ENCODE measurements at regions not wholly inside any gene's neighbourhood (a gene's known extent, or its start where the extent isn't known, plus 50 kb on each side); places are given as distances from the start of the nearest gene placed in this dataset.

- Mint-ChIP-seq H3K27ac (peak overlapping the region; percentile 88), H3K4me3 (peak overlapping the region in 1 of 2 donors; percentile 23), H3K27me3 (ENCODE audit: low read depth) (peaks cover 5% of the 10 kb centered on the region), H3K36me3 (ENCODE audit: insufficient read depth in 2 of 2) (peaks cover 2 to 6% of the 10 kb centered on the region in 2 donors), H3K9me3 (peaks cover 1 to 4% of the 10 kb centered on the region in 2 donors), H3K4me1 (ENCODE audit: low read depth) (peaks cover 38% of the 10 kb centered on the region)
- ATAC-seq (replicated peaks in 1 of 2) (peak; percentile 79 to 83), DNase-seq (no peak)
These were observed 106.8 kb downstream of the FOXB1 start for GRCh38 chr15:60110909-60111308.

GRCh38 chr15:60115579-60116380 lies 111.7 kb downstream of the FOXB1 start:
- Mint-ChIP-seq H3K9me3 (no peaks in the 10 kb centered on the region), H3K27me3 (ENCODE audit: low read depth) (peaks cover 13% of the 10 kb centered on the region), H3K4me1 (ENCODE audit: low read depth) (peaks cover 64% of the 10 kb centered on the region), H3K4me3 (peak overlapping the region; percentile 14 to 59), H3K36me3 (ENCODE audit: insufficient read depth in 2 of 2) (no peaks in the 10 kb centered on the region), H3K27ac (peak overlapping the region; percentile 81)
- ATAC-seq (replicated peaks in 1 of 2), result peak; percentile 53 to 65
- no peak for DNase-seq

- DNase-seq (no peak), ATAC-seq (replicated peaks in 1 of 2) (no peak)
- Mint-ChIP-seq H3K27ac (peak overlapping the region; percentile 81), H3K4me1 (ENCODE audit: low read depth) (peaks cover 64% of the 10 kb centered on the region), H3K27me3 (ENCODE audit: low read depth) (peaks cover 13% of the 10 kb centered on the region), H3K36me3 (ENCODE audit: insufficient read depth in 2 of 2) (no peaks in the 10 kb centered on the region), H3K9me3 (no peaks in the 10 kb centered on the region), H3K4me3 (peak overlapping the region in 1 of 2 donors; percentile 59)
These were observed 112.5 kb downstream of the FOXB1 start for GRCh38 chr15:60116456-60117089.

GRCh38 chr15:60118146-60118545 lies 114.0 kb downstream of the FOXB1 start:
- DNase-seq (no peak), ATAC-seq (replicated peaks in 1 of 2) (no peak)
- Mint-ChIP-seq H3K27me3 (ENCODE audit: low read depth) (peaks cover 17% of the 10 kb centered on the region), H3K4me1 (ENCODE audit: low read depth) (peaks cover 78% of the 10 kb centered on the region), H3K36me3 (ENCODE audit: insufficient read depth in 2 of 2) (no peaks in the 10 kb centered on the region), H3K27ac (no peak overlapping the region), H3K4me3 (no peak overlapping the region), H3K9me3 (no peaks in the 10 kb centered on the region)

- Mint-ChIP-seq H3K4me1 (ENCODE audit: low read depth) (peaks cover 78% of the 10 kb centered on the region), H3K36me3 (ENCODE audit: insufficient read depth in 2 of 2) (no peaks in the 10 kb centered on the region), H3K27me3 (ENCODE audit: low read depth) (peaks cover 17% of the 10 kb centered on the region), H3K4me3 (no peak overlapping the region), H3K27ac (no peak overlapping the region), H3K9me3 (no peaks in the 10 kb centered on the region)
- DNase-seq (no peak), ATAC-seq (replicated peaks in 1 of 2) (no peak)
These were observed 114.5 kb downstream of the FOXB1 start for GRCh38 chr15:60118626-60119025.

- Mint-ChIP-seq H3K36me3 (ENCODE audit: insufficient read depth in 2 of 2) (no peaks in the 10 kb centered on the region), H3K4me1 (ENCODE audit: low read depth) (peaks cover 80% of the 10 kb centered on the region)
These were observed 115.0 kb downstream of the FOXB1 start for GRCh38 chr15:60119101-60119500.

GRCh38 chr15:60120100-60120499 lies 116.0 kb downstream of the FOXB1 start:
- no peak for DNase-seq
- Mint-ChIP-seq H3K4me3 (no peak overlapping the region), H3K27ac (no peak overlapping the region), H3K4me1 (ENCODE audit: low read depth) (peaks cover 80% of the 10 kb centered on the region), H3K27me3 (ENCODE audit: low read depth) (peaks cover 17% of the 10 kb centered on the region), H3K9me3 (no peaks in the 10 kb centered on the region), H3K36me3 (ENCODE audit: insufficient read depth in 2 of 2) (no peaks in the 10 kb centered on the region)
- ATAC-seq (replicated peaks in 1 of 2), result no peak

More at GRCh38 chr15:60119101-60119500, 115.0 kb downstream of the FOXB1 start:
- ATAC-seq (replicated peaks in 1 of 2), result no peak
- DNase-seq, result no peak
- Mint-ChIP-seq H3K27ac (no peak overlapping the region), H3K4me3 (no peak overlapping the region), H3K27me3 (ENCODE audit: low read depth) (peaks cover 17% of the 10 kb centered on the region), H3K9me3 (no peaks in the 10 kb centered on the region)

GRCh38 chr15:60121845-60122244 lies 117.7 kb downstream of the FOXB1 start:
- Mint-ChIP-seq H3K9me3 (no peaks in the 10 kb centered on the region), H3K36me3 (ENCODE audit: insufficient read depth in 2 of 2) (no peaks in the 10 kb centered on the region), H3K27ac (peak overlapping the region; percentile 18), H3K27me3 (ENCODE audit: low read depth) (peaks cover 9% of the 10 kb centered on the region), H3K4me1 (ENCODE audit: low read depth) (peaks cover 80% of the 10 kb centered on the region), H3K4me3 (peak overlapping the region; percentile 58 to 69)
- ATAC-seq (replicated peaks in 1 of 2), result peak; percentile 92 to 95
- peak; percentile 74 to 76 for DNase-seq

- no peak for ATAC-seq (replicated peaks in 1 of 2)
- Mint-ChIP-seq H3K9me3 (no peaks in the 10 kb centered on the region), H3K27me3 (ENCODE audit: low read depth) (peaks cover 9% of the 10 kb centered on the region)
These were observed 118.6 kb downstream of the FOXB1 start for GRCh38 chr15:60122691-60123090.

GRCh38 chr15:60124460-60125070 lies 120.5 kb downstream of the FOXB1 start:
- H3K27me3 Mint-ChIP-seq (ENCODE audit: low read depth), result peaks cover 9% of the 10 kb centered on the region
- no peaks in the 10 kb centered on the region for H3K9me3 Mint-ChIP-seq
- peak overlapping the region in 1 of 2 donors; percentile 67 for H3K4me3 Mint-ChIP-seq
- no peaks in the 10 kb centered on the region for H3K36me3 Mint-ChIP-seq (ENCODE audit: insufficient read depth in 2 of 2)
- peaks cover 88% of the 10 kb centered on the region for H3K4me1 Mint-ChIP-seq (ENCODE audit: low read depth)
- no peak for DNase-seq
- peak overlapping the region; percentile 79 for H3K27ac Mint-ChIP-seq
- ATAC-seq (replicated peaks in 1 of 2), result peak in 1 of 2 donors; percentile 27

More at GRCh38 chr15:60122691-60123090, 118.6 kb downstream of the FOXB1 start:
- Mint-ChIP-seq H3K36me3 (ENCODE audit: insufficient read depth in 2 of 2) (no peaks in the 10 kb centered on the region), H3K27ac (no peak overlapping the region), H3K4me3 (peak overlapping the region in 1 of 2 donors; percentile 69), H3K4me1 (ENCODE audit: low read depth) (peaks cover 86% of the 10 kb centered on the region)
- no peak for DNase-seq

GRCh38 chr15:60125334-60125733 lies 121.2 kb downstream of the FOXB1 start:
- Mint-ChIP-seq H3K4me1 (ENCODE audit: low read depth) (peaks cover 83% of the 10 kb centered on the region), H3K27ac (peak overlapping the region; percentile 79), H3K36me3 (ENCODE audit: insufficient read depth in 2 of 2) (no peaks in the 10 kb centered on the region), H3K4me3 (peak overlapping the region in 1 of 2 donors; percentile 86), H3K9me3 (no peaks in the 10 kb centered on the region), H3K27me3 (ENCODE audit: low read depth) (peaks cover 9% of the 10 kb centered on the region)
- no peak for ATAC-seq (replicated peaks in 1 of 2)
- DNase-seq, result no peak

- Mint-ChIP-seq H3K27me3 (ENCODE audit: low read depth) (peaks cover 9% of the 10 kb centered on the region), H3K36me3 (ENCODE audit: insufficient read depth in 2 of 2) (no peaks in the 10 kb centered on the region), H3K27ac (peak overlapping the region; percentile 83), H3K4me3 (peak overlapping the region; percentile 77 to 86), H3K9me3 (no peaks in the 10 kb centered on the region), H3K4me1 (ENCODE audit: low read depth) (peaks cover 76% of the 10 kb centered on the region)
- no peak for DNase-seq
- ATAC-seq (replicated peaks in 1 of 2), result no peak
These were observed 122.1 kb downstream of the FOXB1 start for GRCh38 chr15:60126200-60126599.

- no peaks in the 10 kb centered on the region for H3K9me3 Mint-ChIP-seq
- ATAC-seq (replicated peaks in 1 of 2) (no peak), DNase-seq (no peak)
- peak overlapping the region; percentile 83 for H3K27ac Mint-ChIP-seq
- H3K36me3 Mint-ChIP-seq (ENCODE audit: insufficient read depth in 2 of 2), result no peaks in the 10 kb centered on the region
- peak overlapping the region; percentile 77 to 86 for H3K4me3 Mint-ChIP-seq
- H3K4me1 Mint-ChIP-seq (ENCODE audit: low read depth), result peaks cover 71% of the 10 kb centered on the region
- peaks cover 9% of the 10 kb centered on the region for H3K27me3 Mint-ChIP-seq (ENCODE audit: low read depth)
These were observed 122.5 kb downstream of the FOXB1 start for GRCh38 chr15:60126661-60127060.

Data from activated T-cell treated with anti-CD3 and anti-CD28 coated beads, Interleukin-2, amount 50 U/mL, for 72 hours (primary cell).